GM12878 (cell line): ENCODE measurements at regions not wholly inside any gene's neighbourhood (a gene's known extent, or its start where the extent isn't known, plus 50 kb on each side); places are given as distances from the start of the nearest gene placed in this dataset.
A peak's percentile ranks its signal among the peaks of the same experiment; 100 is the strongest.

ENCODE experiments used
- ATAC-seq: fragments of 200-7000 bp; cut with Tn5 transposase; 3 replicates; pipeline ENCODE4 v1.9.1; 2020; ENCODE audit warnings: mild to moderate bottlenecking, moderate library complexity
- BruUV-seq: library from RNA; stranded (reverse); fragments of 400-500 nt; replicated peaks from 2 replicates; lab custom pipeline; 2021; lab: Mats Ljungman, UMichigan
- CTCF ChIA-PET: fragments of 300-600 bp; sonication (Branson Sonifier 250); formaldehyde crosslinking; extraction: SDS; loops from one replicate; lab custom pipeline; 2021; ENCODE audit warnings: inconsistent platforms; lab: Yijun Ruan, JAX
- POLR2A ChIA-PET: fragments of 350-600 bp; formaldehyde crosslinking; extraction: SDS; loops from one replicate; lab custom pipeline; 2021; ENCODE audit warnings: inconsistent platforms; lab: Charles Lee
- RAD21 ChIA-PET: fragments of 300-600 bp; sonication (Branson Sonifier 250); formaldehyde crosslinking; loops from one replicate; lab custom pipeline; 2023; ENCODE audit warnings: antibody characterized with exemption; ENCODE audit not compliant: unreplicated experiment; lab: Charles Lee
- SMC1A ChIA-PET: fragments of 300-600 bp; sonication (Branson Sonifier 250); formaldehyde crosslinking; loops from one replicate; lab custom pipeline; 2023; ENCODE audit not compliant: unreplicated experiment, uncharacterized antibody; lab: Charles Lee
- DNase-seq: peaks from one replicate; pipeline ENCODE4 v3.0.0-alpha.2; 2011; ENCODE audit warnings: low read depth, low spot score
- FAIRE-seq: peaks from 3 replicates; lab custom pipeline; 2011; peaks lifted over from hg19 to GRCh38; lab: Jason Lieb, UNC
- H2AFZ ChIP-seq: 2 replicates; pipeline ENCODE4 v1.6.0; 2011; ENCODE audit warnings: low read depth, low read length, control low read depth; ENCODE audit not compliant: control insufficient read depth
- H3K27ac ChIP-seq: 2 replicates; pipeline ENCODE4 v1.5.1; 2011; ENCODE audit warnings: control low read depth; ENCODE audit not compliant: control insufficient read depth, insufficient read depth
- H3K27me3 ChIP-seq, 2 experiments: replicated peaks in 1 of 2; 2 replicates each; pipeline versions ENCODE4 v1.6.0 to v1.6.1; 2011; ENCODE audit warnings: low read length in 1 of 2; ENCODE audit not compliant: control insufficient read depth in 2 of 2, insufficient read depth in 2 of 2
- H3K36me3 ChIP-seq, 2 experiments: 2 replicates each; pipeline ENCODE4 v1.5.1; 2011; ENCODE audit warnings: low read length in 1 of 2; ENCODE audit not compliant: control insufficient read depth in 2 of 2, insufficient read depth in 2 of 2
- H3K4me1 ChIP-seq: 2 replicates; pipeline ENCODE4 v1.6.1; 2011; ENCODE audit warnings: mild to moderate bottlenecking, low read length, moderate library complexity, mixed read lengths; ENCODE audit not compliant: control insufficient read depth, insufficient read depth
- H3K4me2 ChIP-seq: 2 replicates; pipeline ENCODE4 v1.6.0; 2011; ENCODE audit warnings: control low read depth; ENCODE audit not compliant: control insufficient read depth, insufficient read depth
- H3K4me3 ChIP-seq: fragments of 200-600 bp; sonication (generic); 2 replicates; pipeline ENCODE4 v1.5.1; 2016
- H3K79me2 ChIP-seq: 2 replicates; pipeline ENCODE4 v1.6.0; 2011; ENCODE audit warnings: low read length; ENCODE audit not compliant: control insufficient read depth, insufficient read depth
- H3K9ac ChIP-seq: 2 replicates; pipeline ENCODE4 v1.8.0; 2011; ENCODE audit warnings: low read length, control low read depth, mixed read lengths; ENCODE audit not compliant: control insufficient read depth, insufficient read depth
- H3K9me3 ChIP-seq: replicated peaks from 3 replicates; pipeline ENCODE4 v1.5.1; 2011; ENCODE audit warnings: mild to moderate bottlenecking, low read length; ENCODE audit not compliant: control insufficient read depth, insufficient read depth
- H4K20me1 ChIP-seq: 2 replicates; pipeline ENCODE4 v1.6.0; 2011; ENCODE audit not compliant: control insufficient read depth, insufficient read depth
- ATF7 ChIP-seq: fragments of 450-650 bp; IDR thresholded peaks from 2 replicates; pipeline ENCODE4 v1.6.1; 2016; ENCODE audit warnings: low read depth, mild to moderate bottlenecking
- BMI1 ChIP-seq: fragments of 450-650 bp; IDR thresholded peaks from 2 replicates; pipeline ENCODE4 v1.6.1; 2016; ENCODE audit warnings: mild to moderate bottlenecking, moderate library complexity, borderline replicate concordance
- CHD2 ChIP-seq: IDR thresholded peaks from 2 replicates; pipeline ENCODE4 v1.6.1; 2011; ENCODE audit warnings: low read depth, low read length, improper control_type of control experiment, borderline replicate concordance
- EED ChIP-seq: sonication (generic); IDR thresholded peaks from 2 replicates; pipeline ENCODE4 v1.6.1; 2016; ENCODE audit warnings: antibody characterized with exemption, low read depth
- MTA2 ChIP-seq: fragments of 450-650 bp; IDR thresholded peaks from 2 replicates; pipeline ENCODE4 v1.6.1; 2016; ENCODE audit warnings: low read depth, mild to moderate bottlenecking, moderate library complexity
- MTA3 ChIP-seq: IDR thresholded peaks from 2 replicates; pipeline ENCODE4 v1.6.1; 2012; ENCODE audit warnings: low read length, inconsistent platforms, borderline replicate concordance
- NBN ChIP-seq: fragments of 450-650 bp; IDR thresholded peaks from 2 replicates; pipeline ENCODE4 v1.6.1; 2016
- NR2F1 ChIP-seq: fragments of 450-650 bp; conservative IDR thresholded peaks from 2 replicates; pipeline ENCODE4 v1.6.1; 2017; ENCODE audit warnings: mild to moderate bottlenecking
- PAX5 ChIP-seq: IDR thresholded peaks from 2 replicates; pipeline ENCODE4 v1.6.1; 2011; ENCODE audit warnings: low read depth, low read length, borderline replicate concordance
- POU2F2 ChIP-seq: IDR thresholded peaks from 3 replicates; pipeline ENCODE4 v1.6.1; 2011; ENCODE audit warnings: low read depth, mild to moderate bottlenecking, low read length, borderline replicate concordance
- RAD51 ChIP-seq: fragments of 450-650 bp; IDR thresholded peaks from 2 replicates; pipeline ENCODE4 v1.6.1; 2016; ENCODE audit warnings: moderate library complexity, mild to moderate bottlenecking, inconsistent platforms
- RB1 ChIP-seq: fragments of 450-650 bp; formaldehyde crosslinking; IDR thresholded peaks from 2 replicates; pipeline ENCODE4 v1.6.1; 2017; ENCODE audit warnings: mild to moderate bottlenecking, borderline replicate concordance
- REST ChIP-seq: IDR thresholded peaks from 2 replicates; pipeline ENCODE4 v1.6.1; 2012; ENCODE audit warnings: mild to moderate bottlenecking, low read depth, low read length
- WGBS: methylation state at CpG from one replicate; pipeline ENCODE4 v1.1.6; 2016; ENCODE audit warnings: low lambda C conversion rate; ENCODE audit not compliant: insufficient replicate concordance, insufficient coverage; ENCODE audit errors: missing lambda C conversion rate; 5-methylcytosine and 5-hydroxymethylcytosine counted together
- in situ Hi-C: fragments of 300-500 bp; cut with MboI; formaldehyde crosslinking; loops from 9 replicates; pipeline ENCODE4 v1.14.3; 2018; ENCODE audit warnings: mixed read lengths
- intact Hi-C: fragments of 100-400 bp; cut with micrococcal nuclease; formaldehyde crosslinking; loops from one replicate; pipeline ENCODE4 v1.14.2; 2022; ENCODE audit not compliant: unreplicated experiment
- TF ChIP-seq, protein P1 (sequence below): fragments of 450-650 bp; IDR thresholded peaks from 2 replicates; pipeline ENCODE4 v1.6.1; 2017; ENCODE audit warnings: borderline replicate concordance
- TF ChIP-seq, protein P2 (sequence below), 3 experiments: IDR thresholded peaks in 2 of 3; conservative IDR thresholded peaks in 1 of 3; 2 replicates each; pipeline ENCODE4 v1.5.1; 2011; ENCODE audit warnings: low read depth in 3 of 3, low read length in 3 of 3, mild to moderate bottlenecking in 3 of 3, control low read depth in 2 of 3, moderate library complexity in 2 of 3, inconsistent platforms in 1 of 3, mixed read lengths in 1 of 3; ENCODE audit not compliant: control insufficient read depth in 2 of 3, insufficient read depth in 1 of 3; ENCODE audit errors: extremely low read depth in 1 of 3
- TF ChIP-seq, protein P3 (sequence below): IDR thresholded peaks from 2 replicates; pipeline ENCODE4 v1.6.1; 2012; ENCODE audit warnings: low read depth, low read length, improper control_type of control experiment

DNA sequence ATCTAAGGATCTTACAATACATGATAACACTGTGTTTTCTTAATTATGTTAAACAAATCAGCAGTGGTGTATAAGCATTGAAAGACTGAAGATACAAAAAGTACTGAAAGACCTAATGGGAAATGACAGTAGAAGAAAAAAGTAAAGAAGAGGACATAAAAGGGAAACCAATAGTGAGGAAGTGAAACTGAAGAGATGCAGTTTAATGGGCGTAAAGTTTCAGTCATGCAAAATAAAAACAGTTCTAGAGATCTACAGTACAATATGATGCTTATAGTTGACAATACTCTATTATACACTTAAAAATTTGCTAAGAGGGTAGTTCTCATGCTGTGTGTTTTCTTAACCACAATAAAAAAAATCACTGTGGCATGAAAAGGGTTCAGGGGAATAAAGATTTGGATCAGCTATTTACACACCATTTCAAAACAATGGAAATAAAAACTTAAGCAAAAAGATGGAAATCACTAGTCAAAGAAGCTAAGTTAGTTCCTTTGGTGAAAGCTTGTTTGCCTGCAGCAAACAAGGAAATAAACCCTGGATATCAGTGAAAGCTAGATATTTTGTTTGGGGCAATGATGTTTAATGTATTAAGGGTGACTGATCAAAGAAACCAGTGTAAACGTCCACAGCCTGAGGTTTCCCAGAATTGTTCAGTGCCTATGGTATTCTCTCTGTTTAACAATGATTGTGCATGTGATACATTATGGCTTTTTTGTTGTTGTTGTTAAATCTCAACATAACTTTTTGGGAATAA is 1160.8 kb upstream of the ADGRL2 start:
- intact Hi-C loops, result loop anchor here (10.0 kb wide), 1 partner anchor 1165 kb away; no protein-coding TSS in a partner anchor
- FAIRE-seq (peak; percentile 94), DNase-seq (peak; percentile 37), ATAC-seq (peak; percentile 95)
- Histone ChIP-seq H3K4me2 (peak overlapping the region; percentile 47), H3K36me3 (no peaks in the 10 kb centered on the region), H4K20me1 (no peaks in the 10 kb centered on the region), H3K4me1 (peaks cover 17% of the 10 kb centered on the region), H3K27ac (peak overlapping the region; percentile 47), H3K79me2 (no peaks in the 10 kb centered on the region), H3K9ac (no peak overlapping the region), H3K9me3 (no peaks in the 10 kb centered on the region; the same call in 2 of the 3 replicates), H3K27me3 (no peaks in the 10 kb centered on the region), H2AFZ (peak overlapping the region; percentile 4; the same call in 1 of the 2 replicates), H3K4me3 (peak overlapping the region; percentile 34; the same call in 1 of the 2 replicates)
- POLR2A ChIA-PET, result no interaction called here
- RAD21 ChIA-PET, result no interaction called here
- SMC1A ChIA-PET, result interaction anchor here (1.1 kb wide), 1 partner anchor 12 kb away, joined by 3 read pairs; no protein-coding TSS in a partner anchor
- in situ Hi-C loops, result no loop called here
- CTCF ChIA-PET, result interaction anchor here (0.7 kb wide), 1 partner anchor 12 kb away, joined by 3 read pairs; no protein-coding TSS in a partner anchor
- 0% methylated on average over 2 of the region's 2 CpGs for WGBS
- no TSS peak for BruUV-seq
- no peak for TF ChIP-seq RB1
- peak; percentile 49; the same call in 1 of the 3 replicates for TF ChIP-seq POU2F2
- no peak for TF ChIP-seq EED
- TF ChIP-seq, protein P1, sequence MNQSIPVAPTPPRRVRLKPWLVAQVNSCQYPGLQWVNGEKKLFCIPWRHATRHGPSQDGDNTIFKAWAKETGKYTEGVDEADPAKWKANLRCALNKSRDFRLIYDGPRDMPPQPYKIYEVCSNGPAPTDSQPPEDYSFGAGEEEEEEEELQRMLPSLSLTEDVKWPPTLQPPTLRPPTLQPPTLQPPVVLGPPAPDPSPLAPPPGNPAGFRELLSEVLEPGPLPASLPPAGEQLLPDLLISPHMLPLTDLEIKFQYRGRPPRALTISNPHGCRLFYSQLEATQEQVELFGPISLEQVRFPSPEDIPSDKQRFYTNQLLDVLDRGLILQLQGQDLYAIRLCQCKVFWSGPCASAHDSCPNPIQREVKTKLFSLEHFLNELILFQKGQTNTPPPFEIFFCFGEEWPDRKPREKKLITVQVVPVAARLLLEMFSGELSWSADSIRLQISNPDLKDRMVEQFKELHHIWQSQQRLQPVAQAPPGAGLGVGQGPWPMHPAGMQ, result no peak
- TF ChIP-seq BMI1, result peak; percentile 81; the same call in 1 of the 2 replicates
- no peak for TF ChIP-seq PAX5
- peak; percentile 69; the same call in 1 of the 2 replicates for TF ChIP-seq ATF7
- TF ChIP-seq NBN, result peak; percentile 75
- TF ChIP-seq REST, result no peak
- TF ChIP-seq MTA2, result peak; percentile 97
- TF ChIP-seq NR2F1, result 0 out of 2 replicates have a peak, but pooled peaks have one; percentile 41
- TF ChIP-seq CHD2, result peak; percentile 30; the same call in 1 of the 2 replicates
- TF ChIP-seq, protein P2, sequence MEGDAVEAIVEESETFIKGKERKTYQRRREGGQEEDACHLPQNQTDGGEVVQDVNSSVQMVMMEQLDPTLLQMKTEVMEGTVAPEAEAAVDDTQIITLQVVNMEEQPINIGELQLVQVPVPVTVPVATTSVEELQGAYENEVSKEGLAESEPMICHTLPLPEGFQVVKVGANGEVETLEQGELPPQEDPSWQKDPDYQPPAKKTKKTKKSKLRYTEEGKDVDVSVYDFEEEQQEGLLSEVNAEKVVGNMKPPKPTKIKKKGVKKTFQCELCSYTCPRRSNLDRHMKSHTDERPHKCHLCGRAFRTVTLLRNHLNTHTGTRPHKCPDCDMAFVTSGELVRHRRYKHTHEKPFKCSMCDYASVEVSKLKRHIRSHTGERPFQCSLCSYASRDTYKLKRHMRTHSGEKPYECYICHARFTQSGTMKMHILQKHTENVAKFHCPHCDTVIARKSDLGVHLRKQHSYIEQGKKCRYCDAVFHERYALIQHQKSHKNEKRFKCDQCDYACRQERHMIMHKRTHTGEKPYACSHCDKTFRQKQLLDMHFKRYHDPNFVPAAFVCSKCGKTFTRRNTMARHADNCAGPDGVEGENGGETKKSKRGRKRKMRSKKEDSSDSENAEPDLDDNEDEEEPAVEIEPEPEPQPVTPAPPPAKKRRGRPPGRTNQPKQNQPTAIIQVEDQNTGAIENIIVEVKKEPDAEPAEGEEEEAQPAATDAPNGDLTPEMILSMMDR (IDR thresholded peaks at IDR 0.05 in 2 of 3, conservative IDR thresholded peaks at IDR 0.05 in 1 of 3; ENCODE audit: control insufficient read depth in 2 of 3, extremely low read depth in 1 of 3, insufficient read depth in 1 of 3, low read depth in 3 of 3, low read length in 3 of 3), result no peak
- TF ChIP-seq MTA3, result peak; percentile 38; the same call in 1 of the 2 replicates
- TF ChIP-seq, protein P3, sequence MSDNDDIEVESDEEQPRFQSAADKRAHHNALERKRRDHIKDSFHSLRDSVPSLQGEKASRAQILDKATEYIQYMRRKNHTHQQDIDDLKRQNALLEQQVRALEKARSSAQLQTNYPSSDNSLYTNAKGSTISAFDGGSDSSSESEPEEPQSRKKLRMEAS, result no peak
- no peak for TF ChIP-seq RAD51
